HUES48 (cell line): ENCODE measurements at regions not wholly inside any gene's neighbourhood (a gene's known extent, or its start where the extent isn't known, plus 50 kb on each side); places are given as distances from the start of the nearest gene placed in this dataset.

Experiments used
- H3K27ac ChIP-seq: one replicate; pipeline ENCODE4 v1.7.0; 2013; ENCODE audit warnings: low read depth, low read length, inconsistent platforms
- H3K27me3 ChIP-seq: 2 replicates; pipeline ENCODE4 v1.6.1; 2013; ENCODE audit warnings: mild to moderate bottlenecking, low read length; ENCODE audit not compliant: control insufficient read depth, insufficient read depth
- H3K36me3 ChIP-seq: 2 replicates; pipeline ENCODE4 v1.6.1; 2013; ENCODE audit warnings: low read length; ENCODE audit not compliant: control insufficient read depth, insufficient read depth
- H3K4me1 ChIP-seq: 2 replicates; pipeline ENCODE4 v1.6.1; 2013; ENCODE audit warnings: mild to moderate bottlenecking, low read length; ENCODE audit not compliant: control insufficient read depth, insufficient read depth
- H3K4me3 ChIP-seq: 2 replicates; pipeline ENCODE4 v1.5.1; 2013; ENCODE audit warnings: mild to moderate bottlenecking, low read depth, low read length
- H3K9ac ChIP-seq: 2 replicates; pipeline ENCODE4 v1.6.1; 2013; ENCODE audit warnings: mild to moderate bottlenecking, low read depth, low read length, moderate library complexity
- H3K9me3 ChIP-seq: 2 replicates; pipeline ENCODE4 v1.6.1; 2013; ENCODE audit warnings: low read length; ENCODE audit not compliant: control insufficient read depth, insufficient read depth

- Histone ChIP-seq H3K4me1 (no peaks in the 10 kb centered on the region), H3K27ac (no peak overlapping the region), H3K9ac (no peak overlapping the region), H3K4me3 (no peak overlapping the region), H3K9me3 (no peaks in the 10 kb centered on the region), H3K36me3 (no peaks in the 10 kb centered on the region), H3K27me3 (no peaks in the 10 kb centered on the region)
Observed at GRCh38 chr2:236705295-236706105, 135.9 kb downstream of the ACKR3 start.

DNA sequence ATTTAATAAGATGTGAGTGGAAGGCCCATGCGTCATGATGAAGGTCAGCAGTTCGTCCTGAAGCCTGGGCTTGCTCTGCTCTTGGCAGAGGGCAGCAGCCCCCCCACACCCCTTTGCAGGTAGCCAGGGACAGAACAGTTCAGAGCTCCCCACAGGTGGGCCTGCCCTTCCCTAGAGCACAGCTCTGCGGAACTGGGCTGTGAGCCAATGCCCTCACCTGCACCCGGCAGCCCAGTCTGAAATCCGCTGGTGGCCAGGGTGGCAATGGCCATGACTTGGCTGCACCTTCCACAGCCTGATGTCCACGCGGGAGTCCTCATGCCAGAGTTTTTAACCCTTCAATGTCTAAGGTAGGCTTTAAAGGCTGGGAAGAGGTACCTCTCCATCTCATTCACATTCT lies 136.7 kb downstream of the ACKR3 start:
- H3K36me3 ChIP-seq, result no peaks in the 10 kb centered on the region
- H3K9ac ChIP-seq, result no peak overlapping the region
- H3K9me3 ChIP-seq, result no peaks in the 10 kb centered on the region
- H3K4me3 ChIP-seq, result no peak overlapping the region
- no peaks in the 10 kb centered on the region for H3K4me1 ChIP-seq
- H3K27me3 ChIP-seq, result no peaks in the 10 kb centered on the region
- no peak overlapping the region for H3K27ac ChIP-seq

GRCh38 chr2:236706803-236707202 lies 137.2 kb downstream of the ACKR3 start:
- H3K36me3 ChIP-seq, result no peaks in the 10 kb centered on the region
- H3K27me3 ChIP-seq, result no peaks in the 10 kb centered on the region
- no peaks in the 10 kb centered on the region for H3K9me3 ChIP-seq
- no peak overlapping the region for H3K9ac ChIP-seq
- no peaks in the 10 kb centered on the region for H3K4me1 ChIP-seq
- no peak overlapping the region for H3K4me3 ChIP-seq
- no peak overlapping the region for H3K27ac ChIP-seq

- no peaks in the 10 kb centered on the region for H3K4me1 ChIP-seq
- no peak overlapping the region for H3K9ac ChIP-seq
- H3K9me3 ChIP-seq, result no peaks in the 10 kb centered on the region
- H3K36me3 ChIP-seq, result no peaks in the 10 kb centered on the region
- no peak overlapping the region for H3K27ac ChIP-seq
- H3K4me3 ChIP-seq, result no peak overlapping the region
- H3K27me3 ChIP-seq, result no peaks in the 10 kb centered on the region
Observed at GRCh38 chr2:236711440-236711839, 141.8 kb downstream of the ACKR3 start.

GRCh38 chr2:236712304-236712703 lies 142.7 kb downstream of the ACKR3 start:
- Histone ChIP-seq H3K27ac (no peak overlapping the region), H3K27me3 (no peaks in the 10 kb centered on the region), H3K4me3 (no peak overlapping the region), H3K9ac (no peak overlapping the region), H3K9me3 (no peaks in the 10 kb centered on the region), H3K4me1 (no peaks in the 10 kb centered on the region), H3K36me3 (no peaks in the 10 kb centered on the region)

DNA sequence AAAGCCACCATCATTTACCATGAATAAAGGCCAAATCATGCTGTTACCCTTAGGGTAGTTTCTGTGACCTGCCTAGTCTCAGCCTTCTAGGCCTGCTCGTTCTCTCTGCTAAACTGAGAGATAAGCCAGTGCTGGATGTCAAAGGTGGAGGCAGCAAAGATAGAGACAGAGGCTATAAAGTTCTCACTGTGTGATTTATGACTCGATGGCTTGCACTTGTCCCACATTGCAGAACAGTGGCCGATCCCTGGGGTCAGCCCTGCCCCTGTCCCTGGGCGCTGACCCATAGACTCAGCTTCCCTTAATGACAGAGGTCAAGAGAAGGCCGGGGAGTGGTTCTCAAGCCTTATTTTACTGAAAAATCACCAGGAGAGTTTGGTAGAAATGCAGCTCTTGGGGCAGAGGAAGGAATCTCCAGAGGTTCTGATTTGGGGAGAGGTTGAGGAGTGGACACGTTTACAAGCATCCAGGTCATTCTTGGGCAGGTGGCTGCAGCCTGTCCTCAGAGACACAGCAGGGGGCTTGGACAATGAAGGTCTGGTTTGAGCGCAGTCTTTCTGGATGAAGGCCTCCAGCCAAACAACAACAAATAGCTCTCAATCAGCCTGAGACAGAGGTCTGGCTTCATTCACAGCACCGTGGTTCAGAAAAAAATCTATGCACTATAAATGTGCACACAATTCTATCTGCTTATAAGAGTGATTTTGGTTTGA lies 143.5 kb downstream of the ACKR3 start:
- Histone ChIP-seq H3K27me3 (no peaks in the 10 kb centered on the region), H3K9ac (no peak overlapping the region), H3K4me1 (no peaks in the 10 kb centered on the region), H3K36me3 (no peaks in the 10 kb centered on the region), H3K4me3 (no peak overlapping the region), H3K9me3 (no peaks in the 10 kb centered on the region), H3K27ac (no peak overlapping the region)

GRCh38 chr2:236714080-236714479 lies 144.5 kb downstream of the ACKR3 start:
- Histone ChIP-seq H3K4me1 (no peaks in the 10 kb centered on the region), H3K27ac (no peak overlapping the region), H3K9ac (no peak overlapping the region), H3K27me3 (no peaks in the 10 kb centered on the region), H3K36me3 (no peaks in the 10 kb centered on the region), H3K4me3 (no peak overlapping the region), H3K9me3 (no peaks in the 10 kb centered on the region)

DNA sequence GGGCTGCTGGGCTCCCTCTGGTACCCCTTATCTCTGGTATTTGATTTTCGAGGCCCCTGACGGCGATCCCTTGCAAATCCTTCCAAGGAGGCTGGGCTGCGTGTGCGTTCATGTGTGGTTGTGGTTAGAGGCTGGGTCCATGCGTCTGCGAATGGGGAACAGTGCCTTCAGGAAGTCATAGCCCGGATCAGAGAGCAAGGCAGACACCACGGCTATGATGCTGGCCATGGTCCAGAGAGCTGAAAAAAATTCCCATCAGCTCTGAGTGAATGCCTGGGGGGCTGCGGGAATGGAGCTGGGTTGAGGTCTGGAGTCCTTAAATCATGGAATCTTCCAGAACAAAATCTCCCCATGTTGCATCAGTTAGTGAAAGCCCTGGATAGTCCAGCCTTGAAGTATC lies 145.5 kb downstream of the ACKR3 start:
- Histone ChIP-seq H3K27me3 (no peaks in the 10 kb centered on the region), H3K4me1 (no peaks in the 10 kb centered on the region), H3K27ac (no peak overlapping the region), H3K9me3 (no peaks in the 10 kb centered on the region), H3K9ac (no peak overlapping the region), H3K36me3 (no peaks in the 10 kb centered on the region), H3K4me3 (no peak overlapping the region)

DNA sequence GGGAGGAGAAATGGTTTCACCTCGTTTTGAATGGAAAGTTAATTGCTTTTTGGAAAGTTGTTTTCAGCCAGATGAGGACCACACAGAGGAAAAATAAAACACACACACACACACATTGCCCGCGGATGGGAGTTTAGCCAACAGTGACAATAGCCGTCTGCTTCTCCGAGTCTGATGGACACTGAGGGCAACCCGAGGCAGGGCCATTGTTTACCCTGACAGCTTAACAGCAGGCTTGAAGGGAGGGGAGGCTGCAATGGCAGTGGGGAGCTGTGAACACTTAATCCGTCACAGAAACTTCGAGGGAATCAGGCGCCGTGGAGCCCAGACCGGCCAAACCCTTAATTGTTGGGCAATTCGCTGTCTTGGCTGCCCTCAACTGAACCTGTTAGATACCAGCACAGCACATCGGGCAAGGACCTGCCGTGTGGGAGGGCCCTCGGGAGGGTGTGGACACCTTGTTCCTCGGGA lies 145.9 kb downstream of the ACKR3 start:
- no peak overlapping the region for H3K4me3 ChIP-seq
- H3K4me1 ChIP-seq, result no peaks in the 10 kb centered on the region
- no peak overlapping the region for H3K9ac ChIP-seq
- no peaks in the 10 kb centered on the region for H3K27me3 ChIP-seq
- H3K9me3 ChIP-seq, result no peaks in the 10 kb centered on the region
- H3K36me3 ChIP-seq, result no peaks in the 10 kb centered on the region
- H3K27ac ChIP-seq, result no peak overlapping the region

GRCh38 chr2:236717120-236717519 lies 147.5 kb downstream of the ACKR3 start:
- no peak overlapping the region for H3K4me3 ChIP-seq
- H3K36me3 ChIP-seq, result no peaks in the 10 kb centered on the region
- no peak overlapping the region for H3K27ac ChIP-seq
- H3K9me3 ChIP-seq, result no peaks in the 10 kb centered on the region
- no peaks in the 10 kb centered on the region for H3K27me3 ChIP-seq
- H3K9ac ChIP-seq, result no peak overlapping the region
- H3K4me1 ChIP-seq, result no peaks in the 10 kb centered on the region

DNA sequence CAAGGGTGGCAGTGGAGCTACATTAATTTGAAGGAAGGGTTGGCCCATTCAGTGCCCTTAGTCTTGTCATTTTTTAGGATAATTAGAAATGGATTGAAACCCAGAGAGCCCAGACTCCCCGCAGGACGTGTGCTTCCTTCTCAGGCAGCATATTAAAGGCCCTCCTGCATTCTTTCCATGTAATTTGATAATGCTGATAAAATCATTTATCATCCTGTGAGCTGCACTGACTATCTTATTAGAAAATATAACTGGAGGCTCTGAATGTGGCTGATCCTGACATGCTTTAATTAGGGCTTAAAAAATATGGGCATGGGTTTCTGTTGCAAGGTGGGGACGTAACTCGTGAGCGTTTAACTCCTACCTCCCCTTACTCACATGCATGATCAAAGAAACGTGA lies 148.1 kb downstream of the ACKR3 start:
- H3K27ac ChIP-seq, result no peak overlapping the region

More for the DNA sequence above, 148.1 kb downstream of the ACKR3 start:
- H3K4me3 ChIP-seq, result no peak overlapping the region
- no peaks in the 10 kb centered on the region for H3K36me3 ChIP-seq
- H3K9me3 ChIP-seq, result no peaks in the 10 kb centered on the region
- no peak overlapping the region for H3K9ac ChIP-seq
- no peaks in the 10 kb centered on the region for H3K4me1 ChIP-seq
- no peaks in the 10 kb centered on the region for H3K27me3 ChIP-seq
